ENCODE measurements at regions not wholly inside any gene's neighbourhood (a gene's known extent, or its start where the extent isn't known, plus 50 kb on each side); places are given as distances from the start of the nearest gene placed in this dataset.

DNA sequence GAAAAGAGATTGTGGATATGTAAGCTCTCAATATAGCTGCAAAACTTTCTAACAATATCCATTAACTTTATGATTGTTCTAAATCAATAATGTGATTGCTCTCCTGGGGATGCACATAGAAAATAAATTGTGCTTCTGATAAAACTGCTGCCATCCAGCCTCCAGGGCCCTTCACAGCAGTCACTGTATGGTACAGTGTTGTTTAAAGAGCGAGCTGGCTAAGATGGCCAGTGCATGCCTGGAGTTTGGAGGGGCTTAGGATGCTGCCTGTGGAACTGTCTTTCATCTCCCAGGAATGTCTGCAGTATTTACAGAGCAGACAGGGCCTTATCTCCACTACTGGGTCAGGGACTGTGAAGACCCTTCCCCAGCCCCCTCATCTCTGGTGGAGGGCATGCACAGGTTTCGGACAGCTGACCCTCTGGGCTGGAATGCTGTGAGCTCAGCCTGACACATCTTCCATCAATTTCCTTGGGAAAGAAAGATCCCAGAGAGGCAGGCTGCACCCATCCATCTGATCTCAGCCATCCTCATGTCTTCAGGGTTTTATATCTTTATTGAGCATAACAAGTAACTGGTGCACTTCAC is 137.0 kb downstream of the PLPP3 start:
- TF ChIP-seq YY1 (IDR thresholded peaks at IDR 0.05; ENCODE audit: low read depth), result no peak
- no peak for TF ChIP-seq ZBTB7A (IDR thresholded peaks at IDR 0.05; ENCODE audit: low read depth)
- TF ChIP-seq, protein P1, sequence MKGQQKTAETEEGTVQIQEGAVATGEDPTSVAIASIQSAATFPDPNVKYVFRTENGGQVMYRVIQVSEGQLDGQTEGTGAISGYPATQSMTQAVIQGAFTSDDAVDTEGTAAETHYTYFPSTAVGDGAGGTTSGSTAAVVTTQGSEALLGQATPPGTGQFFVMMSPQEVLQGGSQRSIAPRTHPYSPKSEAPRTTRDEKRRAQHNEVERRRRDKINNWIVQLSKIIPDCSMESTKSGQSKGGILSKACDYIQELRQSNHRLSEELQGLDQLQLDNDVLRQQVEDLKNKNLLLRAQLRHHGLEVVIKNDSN (IDR thresholded peaks at IDR 0.05), result no peak
- TF ChIP-seq TEAD4 (IDR thresholded peaks at IDR 0.05), result no peak
- no peak for TF ChIP-seq FOXM1 (IDR thresholded peaks at IDR 0.05; ENCODE audit: borderline replicate concordance, low read depth)
- no peak for TF ChIP-seq CREB1 (IDR thresholded peaks at IDR 0.05; ENCODE audit: low read depth)
- TF ChIP-seq NFIC (IDR thresholded peaks at IDR 0.05), result no peak
- no peak for TF ChIP-seq EP300 (IDR thresholded peaks at IDR 0.05; ENCODE audit: borderline replicate concordance)
- TF ChIP-seq CEBPB (IDR thresholded peaks at IDR 0.05), result no peak
- TF ChIP-seq, protein P2, sequence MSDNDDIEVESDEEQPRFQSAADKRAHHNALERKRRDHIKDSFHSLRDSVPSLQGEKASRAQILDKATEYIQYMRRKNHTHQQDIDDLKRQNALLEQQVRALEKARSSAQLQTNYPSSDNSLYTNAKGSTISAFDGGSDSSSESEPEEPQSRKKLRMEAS (IDR thresholded peaks at IDR 0.05), result no peak
- TF ChIP-seq TAF1 (IDR thresholded peaks at IDR 0.05; ENCODE audit: low read depth), result no peak
- no peak for TF ChIP-seq EGR1 (IDR thresholded peaks at IDR 0.05)
- no peak for TF ChIP-seq TCF12 (IDR thresholded peaks at IDR 0.05; ENCODE audit: low read depth)
- TF ChIP-seq, protein P3, sequence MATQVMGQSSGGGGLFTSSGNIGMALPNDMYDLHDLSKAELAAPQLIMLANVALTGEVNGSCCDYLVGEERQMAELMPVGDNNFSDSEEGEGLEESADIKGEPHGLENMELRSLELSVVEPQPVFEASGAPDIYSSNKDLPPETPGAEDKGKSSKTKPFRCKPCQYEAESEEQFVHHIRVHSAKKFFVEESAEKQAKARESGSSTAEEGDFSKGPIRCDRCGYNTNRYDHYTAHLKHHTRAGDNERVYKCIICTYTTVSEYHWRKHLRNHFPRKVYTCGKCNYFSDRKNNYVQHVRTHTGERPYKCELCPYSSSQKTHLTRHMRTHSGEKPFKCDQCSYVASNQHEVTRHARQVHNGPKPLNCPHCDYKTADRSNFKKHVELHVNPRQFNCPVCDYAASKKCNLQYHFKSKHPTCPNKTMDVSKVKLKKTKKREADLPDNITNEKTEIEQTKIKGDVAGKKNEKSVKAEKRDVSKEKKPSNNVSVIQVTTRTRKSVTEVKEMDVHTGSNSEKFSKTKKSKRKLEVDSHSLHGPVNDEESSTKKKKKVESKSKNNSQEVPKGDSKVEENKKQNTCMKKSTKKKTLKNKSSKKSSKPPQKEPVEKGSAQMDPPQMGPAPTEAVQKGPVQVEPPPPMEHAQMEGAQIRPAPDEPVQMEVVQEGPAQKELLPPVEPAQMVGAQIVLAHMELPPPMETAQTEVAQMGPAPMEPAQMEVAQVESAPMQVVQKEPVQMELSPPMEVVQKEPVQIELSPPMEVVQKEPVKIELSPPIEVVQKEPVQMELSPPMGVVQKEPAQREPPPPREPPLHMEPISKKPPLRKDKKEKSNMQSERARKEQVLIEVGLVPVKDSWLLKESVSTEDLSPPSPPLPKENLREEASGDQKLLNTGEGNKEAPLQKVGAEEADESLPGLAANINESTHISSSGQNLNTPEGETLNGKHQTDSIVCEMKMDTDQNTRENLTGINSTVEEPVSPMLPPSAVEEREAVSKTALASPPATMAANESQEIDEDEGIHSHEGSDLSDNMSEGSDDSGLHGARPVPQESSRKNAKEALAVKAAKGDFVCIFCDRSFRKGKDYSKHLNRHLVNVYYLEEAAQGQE (IDR thresholded peaks at IDR 0.05; ENCODE audit: low read depth), result no peak
- no peak for TF ChIP-seq RAD21 (IDR thresholded peaks at IDR 0.05; ENCODE audit: low read depth)

DNA sequence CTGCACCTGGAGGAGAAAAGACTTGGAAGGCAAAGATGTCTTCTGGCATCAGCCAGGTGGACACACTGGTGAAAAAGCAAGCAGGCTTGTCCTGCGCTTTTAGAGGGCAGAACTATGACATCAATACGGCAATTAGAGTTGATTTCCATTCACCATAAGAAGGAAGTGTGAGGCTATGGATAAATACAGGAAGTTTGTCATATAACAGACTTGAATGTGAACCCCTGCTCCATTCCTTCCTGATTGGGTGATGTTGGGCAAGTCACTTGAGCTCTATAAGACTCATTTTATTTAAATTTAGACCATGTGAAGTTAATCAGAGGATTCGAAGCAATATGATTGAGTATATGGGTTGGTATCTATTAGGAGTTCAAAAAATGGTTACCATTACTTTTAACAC is 137.8 kb downstream of the PLPP3 start:
- TF ChIP-seq EGR1 (IDR thresholded peaks at IDR 0.05), result no peak
- TF ChIP-seq, protein P2 (IDR thresholded peaks at IDR 0.05), result no peak
- no peak for TF ChIP-seq CREB1 (IDR thresholded peaks at IDR 0.05; ENCODE audit: low read depth)
- no peak for TF ChIP-seq TEAD4 (IDR thresholded peaks at IDR 0.05)

DNA sequence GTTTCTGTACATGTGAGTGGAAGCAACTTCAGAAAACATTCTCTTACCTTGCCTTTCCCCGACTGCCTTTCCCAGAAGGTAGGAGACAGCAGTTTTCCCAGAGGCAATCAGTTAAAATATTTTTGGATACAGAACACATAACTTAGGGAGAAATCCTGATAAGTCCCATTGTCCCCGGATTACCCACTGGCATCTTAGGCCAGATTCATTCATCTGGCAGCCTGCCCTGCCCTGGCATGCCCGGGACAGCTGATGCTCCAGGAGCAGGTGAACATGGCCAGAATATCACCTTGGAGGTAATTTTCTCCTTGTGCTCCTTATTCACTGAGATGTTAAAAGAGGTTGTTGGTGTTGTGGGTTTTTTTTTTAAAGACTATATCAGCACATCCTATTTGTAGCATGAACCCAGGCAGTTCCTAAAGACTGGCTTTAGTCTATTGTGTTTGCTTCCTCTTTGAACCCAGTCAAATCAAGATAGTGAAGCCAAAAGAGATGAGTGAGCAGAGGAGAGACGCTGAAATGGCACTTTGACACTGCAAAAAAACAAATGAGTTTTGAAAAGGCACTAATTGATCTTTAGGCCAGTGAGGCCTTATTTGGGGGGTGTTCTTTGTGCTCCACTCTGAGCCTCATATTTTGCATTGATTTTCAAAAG is 139.6 kb downstream of the PLPP3 start:
- TF ChIP-seq TEAD4 (IDR thresholded peaks at IDR 0.05) (no peak), TAF1 (IDR thresholded peaks at IDR 0.05; ENCODE audit: low read depth) (no peak), RAD21 (IDR thresholded peaks at IDR 0.05; ENCODE audit: low read depth) (no peak), ZBTB7A (IDR thresholded peaks at IDR 0.05; ENCODE audit: low read depth) (no peak), EP300 (IDR thresholded peaks at IDR 0.05; ENCODE audit: borderline replicate concordance) (no peak), FOXM1 (IDR thresholded peaks at IDR 0.05; ENCODE audit: borderline replicate concordance, low read depth) (no peak), EGR1 (IDR thresholded peaks at IDR 0.05) (no peak), CREB1 (IDR thresholded peaks at IDR 0.05; ENCODE audit: low read depth) (no peak)
- TF ChIP-seq, protein P3 (IDR thresholded peaks at IDR 0.05; ENCODE audit: low read depth), result no peak
- TF ChIP-seq, protein P2 (IDR thresholded peaks at IDR 0.05), result no peak
- TF ChIP-seq, protein P1 (IDR thresholded peaks at IDR 0.05), result no peak

DNA sequence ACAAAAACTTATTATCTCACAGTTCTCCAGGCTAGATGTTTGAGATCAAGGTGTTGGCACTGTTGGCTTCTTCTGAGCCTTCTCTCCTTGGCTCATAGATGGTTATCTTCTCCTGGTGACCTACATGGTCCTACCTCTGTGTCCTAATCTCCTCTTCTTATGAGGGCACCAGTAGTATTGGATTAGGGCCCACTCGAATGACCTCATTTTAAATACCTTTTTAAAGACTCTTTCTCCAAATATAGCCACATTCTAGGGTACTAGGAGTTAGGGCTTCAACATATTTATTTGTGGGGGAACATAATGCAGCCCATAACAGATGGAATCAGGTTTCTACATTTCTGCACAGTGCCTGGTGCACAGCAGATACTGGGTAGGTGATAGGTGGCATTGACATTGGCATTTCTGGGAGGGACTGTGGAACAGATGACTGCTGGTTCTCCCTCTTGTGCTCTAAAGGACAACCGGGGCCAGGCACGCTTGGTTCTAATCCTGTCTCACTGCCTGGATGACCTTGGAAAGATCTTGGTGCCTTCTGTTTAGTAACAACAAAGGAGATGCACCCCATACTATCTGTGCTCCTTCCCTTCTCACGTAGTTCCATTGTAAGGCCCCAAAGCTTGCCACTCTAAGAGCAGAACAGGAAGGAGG is 140.3 kb downstream of the PLPP3 start:
- no peak for TF ChIP-seq CREB1 (IDR thresholded peaks at IDR 0.05; ENCODE audit: low read depth)

DNA sequence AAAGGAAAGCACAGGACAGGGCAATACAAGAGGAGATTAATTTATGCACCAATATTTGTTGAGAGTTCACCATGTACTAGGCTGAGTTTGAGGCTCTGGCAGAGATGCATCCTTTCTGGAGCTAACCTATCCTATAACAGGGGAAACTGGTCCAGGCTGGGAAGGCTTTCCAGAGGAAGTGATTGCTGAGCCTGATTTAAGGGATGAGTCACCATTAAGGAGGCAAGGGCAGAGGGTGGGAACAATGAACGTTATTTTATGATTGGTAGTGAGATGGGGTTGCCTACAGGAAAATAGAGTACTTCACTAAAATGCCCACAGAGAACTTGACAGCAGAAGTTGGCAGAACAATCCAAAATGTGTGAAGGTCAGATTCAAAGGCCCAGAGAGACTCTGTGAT is 141.4 kb downstream of the PLPP3 start:
- no peak for TF ChIP-seq RAD21 (IDR thresholded peaks at IDR 0.05; ENCODE audit: low read depth)
- TF ChIP-seq, protein P3 (IDR thresholded peaks at IDR 0.05; ENCODE audit: low read depth), result no peak
- no peak for TF ChIP-seq EGR1 (IDR thresholded peaks at IDR 0.05)
- no peak for TF ChIP-seq YY1 (IDR thresholded peaks at IDR 0.05; ENCODE audit: low read depth)
- TF ChIP-seq TCF12 (IDR thresholded peaks at IDR 0.05; ENCODE audit: low read depth), result no peak
